MV-4-11 (cell line): ENCODE measurements at regions not wholly inside any gene's neighbourhood (a gene's known extent, or its start where the extent isn't known, plus 50 kb on each side); places are given as distances from the start of the nearest gene placed in this dataset.
A peak's percentile ranks its signal among the peaks of the same experiment; 100 is the strongest.
"Not testable (repeated sequence)": the region's sequence is repeated elsewhere in the genome, so short reads cannot be mapped to it uniquely, and the experiment has no call there.

Experiments
- DNase-seq: peaks from one replicate; lab custom pipeline; 2025; lab: John Stamatoyannopoulos, UW

DNA sequence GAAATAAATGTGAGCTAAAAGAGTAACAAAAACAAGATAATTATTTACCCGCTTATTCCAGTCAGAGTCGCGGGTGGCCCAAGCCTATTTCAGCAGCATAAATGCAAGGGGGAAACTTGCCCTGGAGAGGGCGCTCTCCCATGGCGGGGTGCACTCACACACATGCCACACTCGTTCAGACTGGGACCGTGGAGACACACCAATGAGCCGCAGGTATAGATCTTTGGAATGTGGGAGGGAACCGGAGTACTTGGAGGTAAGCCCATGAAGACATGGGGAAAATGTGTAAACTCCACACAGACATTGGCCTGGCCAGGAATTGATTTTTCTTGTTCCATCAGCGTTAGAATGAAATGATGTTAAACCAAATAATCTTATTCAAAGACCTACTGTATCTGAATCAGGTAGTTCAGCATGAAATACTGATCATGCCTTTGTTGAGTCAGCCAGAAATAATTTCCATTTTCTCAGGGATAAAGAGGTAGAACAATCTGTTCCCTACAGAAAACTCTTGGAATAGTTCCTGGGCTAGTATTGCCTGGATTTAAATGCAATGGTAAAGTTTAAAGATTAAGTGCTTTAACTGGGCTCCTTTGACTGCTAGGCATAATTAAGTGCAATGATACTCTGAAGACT lies 191.5 kb downstream of the MCHR2 start:
- no peak for DNase-seq

DNA sequence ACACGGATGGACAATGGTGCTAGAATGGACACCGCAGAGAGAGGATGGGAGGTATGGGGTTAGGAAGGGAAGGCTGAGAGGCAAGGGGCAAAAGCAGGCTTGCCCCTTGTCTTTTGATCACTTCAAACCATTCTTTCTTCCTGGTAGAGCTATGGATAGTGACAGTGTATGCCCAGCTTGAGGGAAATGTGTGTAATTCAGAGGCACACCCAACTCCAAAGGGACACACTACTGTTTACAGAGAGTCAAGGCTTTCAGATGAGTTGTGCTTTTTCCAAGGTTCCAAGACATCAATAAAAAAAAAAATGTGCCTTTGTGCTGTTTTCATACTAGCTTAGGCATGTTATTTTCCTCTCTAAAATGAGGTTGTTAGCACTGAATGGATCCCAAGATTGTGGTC lies 185.0 kb downstream of the MCHR2 start:
- DNase-seq = no peak

DNA sequence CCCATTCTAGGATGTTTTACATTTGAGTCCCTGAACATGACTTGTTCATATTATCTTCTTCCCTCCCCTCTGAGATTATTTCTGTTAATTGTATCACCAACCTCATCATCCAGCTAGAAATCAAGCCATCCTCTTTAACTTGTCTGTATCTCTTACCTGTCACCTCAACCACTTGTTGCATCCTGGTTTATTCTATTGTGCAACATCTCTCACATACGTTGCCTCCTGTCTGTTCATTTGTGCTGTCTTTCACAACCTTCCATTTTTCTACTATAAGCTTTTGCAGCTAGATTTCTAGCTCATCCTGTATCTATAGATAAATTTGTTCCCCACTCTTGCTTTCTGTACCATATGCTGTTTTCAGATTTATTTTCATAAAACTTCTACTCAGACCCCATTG lies 183.7 kb downstream of the MCHR2 start:
- no peak for DNase-seq

DNA sequence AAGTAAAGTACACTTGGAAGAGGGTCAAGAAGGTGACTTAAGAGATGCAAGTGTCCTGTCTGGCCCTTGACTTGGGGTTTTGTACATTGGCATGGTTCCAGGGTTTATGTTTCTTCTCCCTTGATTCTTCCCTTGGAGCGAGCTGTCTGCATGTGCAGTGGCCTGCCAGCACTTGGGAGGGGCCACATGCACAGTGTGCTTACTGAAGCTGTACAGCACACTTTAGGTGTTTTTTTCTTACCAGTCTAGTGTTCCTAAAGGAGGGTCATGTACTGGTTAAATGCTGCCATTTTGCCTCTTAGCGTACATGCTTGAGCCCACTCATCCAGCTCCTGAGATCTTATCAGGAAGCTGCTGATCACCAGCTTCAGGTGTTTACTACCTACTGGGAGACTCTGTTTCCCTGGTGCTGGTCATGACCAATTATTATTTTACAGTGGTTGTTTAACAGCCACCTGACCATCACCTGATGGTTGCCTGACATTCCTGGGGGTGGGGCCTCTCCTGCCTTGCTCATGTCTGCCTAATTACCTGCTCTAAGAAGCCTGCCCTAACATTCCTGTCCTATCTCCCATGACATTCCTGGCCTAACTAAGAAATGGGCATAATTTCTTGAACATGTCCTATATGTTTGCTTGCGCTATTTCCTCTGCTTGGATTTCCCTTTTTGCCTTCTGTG lies 182.9 kb downstream of the MCHR2 start:
- no peak for DNase-seq

DNA sequence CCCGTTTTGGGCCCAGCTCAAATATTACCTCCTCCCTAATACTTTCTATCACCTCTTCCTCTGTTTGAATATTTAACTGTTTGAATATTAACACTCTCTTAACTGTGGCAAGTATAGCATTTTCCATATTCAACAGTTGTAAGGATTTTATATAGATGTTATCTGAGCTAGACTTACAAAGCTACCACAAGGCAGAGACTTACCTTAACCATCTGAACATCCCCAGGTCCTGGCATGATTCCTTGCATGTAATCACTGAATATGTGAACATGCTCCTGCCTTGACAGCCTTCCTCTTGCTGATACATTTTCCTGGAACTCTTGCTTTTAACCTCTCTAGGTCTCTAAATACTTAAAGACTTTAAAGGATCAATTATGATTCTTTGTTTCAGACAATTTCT lies 182.4 kb downstream of the MCHR2 start:
- no peak for DNase-seq

DNA sequence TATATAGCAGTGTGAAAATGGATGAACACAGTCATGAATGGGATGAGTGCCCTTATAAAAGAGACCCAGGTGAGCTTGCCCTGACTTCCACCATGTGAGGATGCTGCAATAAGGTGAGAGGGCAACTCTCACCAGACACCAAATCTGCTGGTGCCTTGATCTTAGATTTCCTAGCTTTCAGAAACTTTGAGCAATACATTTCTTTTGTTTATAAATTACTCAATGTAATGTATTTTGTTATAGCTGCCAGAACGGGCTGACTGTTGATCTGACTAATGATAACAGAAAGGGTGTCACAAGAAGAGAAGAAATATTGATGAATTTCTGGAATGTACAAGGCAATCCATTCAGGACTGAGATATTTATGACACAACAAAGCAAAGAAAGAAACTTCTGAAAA lies 180.5 kb downstream of the MCHR2 start:
- no peak for DNase-seq

DNA sequence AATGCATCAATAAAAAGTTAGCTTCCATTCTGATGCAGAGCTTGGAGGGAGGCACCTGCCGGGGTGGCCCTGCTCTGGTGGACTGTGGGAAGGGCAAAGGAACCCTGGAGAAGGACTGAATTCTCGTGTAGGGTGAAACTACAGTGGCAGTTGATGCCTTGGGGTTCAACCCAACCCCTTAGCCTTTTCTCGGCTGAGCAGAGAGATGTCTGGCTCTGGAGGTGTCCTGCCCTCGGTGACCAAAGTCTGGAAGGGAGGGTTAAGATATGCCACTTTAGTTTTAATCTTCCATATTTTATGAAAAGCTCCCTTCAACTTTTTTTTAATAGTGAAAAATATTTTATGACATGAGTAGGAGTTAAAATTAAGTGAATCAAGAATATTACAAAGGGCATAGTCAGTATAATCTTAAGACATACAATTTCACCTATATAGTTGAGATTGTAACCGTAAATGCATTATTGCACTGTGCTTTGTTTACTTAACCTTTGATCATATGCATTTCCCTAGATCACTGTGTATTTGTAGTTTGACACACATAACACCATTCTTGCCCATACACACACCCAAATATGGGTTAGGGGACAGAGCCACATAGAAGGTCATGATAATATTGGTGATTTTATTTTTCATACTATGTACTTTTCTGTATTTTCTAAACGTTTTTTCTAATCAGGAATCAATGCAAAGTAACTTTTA lies 179.6 kb downstream of the MCHR2 start:
- DNase-seq = no peak

DNA sequence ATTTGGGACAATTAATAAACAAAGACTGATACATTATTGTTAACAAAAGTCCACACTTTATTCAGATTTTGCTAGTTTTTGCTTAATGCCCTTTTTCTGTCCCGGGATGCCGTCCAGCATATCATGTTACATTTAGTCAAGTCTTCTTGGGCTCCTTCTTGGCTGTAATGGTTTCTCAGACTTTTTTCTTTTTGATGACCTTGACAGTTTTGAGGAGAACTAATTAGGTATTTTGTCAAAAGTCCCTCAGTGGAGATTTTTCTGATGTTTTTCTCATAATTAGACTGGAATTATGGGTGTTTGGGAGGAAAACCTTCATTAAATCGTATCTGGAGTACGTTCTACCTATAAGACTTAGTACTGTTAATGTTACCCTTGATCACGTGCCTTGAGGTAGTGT lies 177.2 kb downstream of the MCHR2 start:
- DNase-seq = no peak

DNA sequence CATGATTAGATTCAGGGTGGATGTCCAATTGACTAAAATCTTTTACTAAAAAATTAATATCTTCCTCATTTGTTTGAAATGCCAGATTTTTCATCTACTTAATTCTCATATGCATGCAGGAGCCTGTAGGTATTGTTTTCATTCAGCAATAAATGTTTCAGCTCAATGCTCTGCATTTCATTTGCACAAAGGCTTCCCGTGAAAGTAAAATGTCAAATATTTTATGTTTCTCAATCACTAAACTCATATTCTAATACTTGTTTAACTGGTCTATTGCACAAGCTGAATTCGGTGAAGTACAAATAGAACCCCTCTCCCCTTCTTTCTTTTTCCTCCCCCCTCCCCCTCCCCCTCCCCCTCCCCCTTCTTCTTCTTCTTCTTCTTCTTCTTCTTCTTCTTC lies 175.9 kb downstream of the MCHR2 start:
- DNase-seq = no peak

DNA sequence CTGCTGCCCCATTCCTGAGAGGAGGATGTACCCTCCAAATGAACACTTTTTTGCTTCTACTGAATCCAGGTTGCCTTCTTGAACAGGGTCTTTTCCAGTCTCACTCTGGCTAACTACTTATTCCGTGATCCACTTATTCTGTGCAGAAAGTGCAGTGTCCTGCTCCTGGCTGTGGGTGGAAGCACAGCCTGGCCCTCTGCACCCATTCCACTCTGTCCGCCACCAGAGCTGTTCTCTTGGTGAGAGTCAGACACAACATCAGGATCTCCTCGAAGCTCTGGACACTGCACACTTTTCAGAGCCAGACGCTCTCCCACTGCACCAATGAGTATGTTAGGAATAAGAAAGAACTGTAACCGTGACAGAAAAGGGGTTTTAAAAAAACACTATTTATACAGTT lies 174.2 kb downstream of the MCHR2 start:
- no peak for DNase-seq

DNA sequence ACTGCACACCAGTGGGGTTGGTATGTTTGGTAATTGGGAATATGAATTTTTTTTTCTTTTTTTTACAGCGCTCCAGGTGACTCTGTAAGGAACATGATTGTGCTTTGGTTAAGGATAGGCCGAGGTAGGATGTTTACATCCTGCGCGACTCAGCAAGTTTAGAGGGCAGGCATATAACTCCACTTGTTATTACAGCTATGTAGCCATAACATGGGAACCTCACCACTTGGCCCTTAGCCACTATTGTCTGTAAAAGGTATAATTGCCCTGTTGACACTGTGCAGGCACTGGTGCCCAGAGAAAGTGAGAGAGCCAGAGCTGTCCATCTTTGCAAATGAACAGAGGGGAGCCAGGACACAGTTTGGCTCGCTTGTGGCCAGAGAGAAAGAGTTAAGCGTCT lies 172.9 kb downstream of the MCHR2 start:
- DNase-seq = no peak

DNA sequence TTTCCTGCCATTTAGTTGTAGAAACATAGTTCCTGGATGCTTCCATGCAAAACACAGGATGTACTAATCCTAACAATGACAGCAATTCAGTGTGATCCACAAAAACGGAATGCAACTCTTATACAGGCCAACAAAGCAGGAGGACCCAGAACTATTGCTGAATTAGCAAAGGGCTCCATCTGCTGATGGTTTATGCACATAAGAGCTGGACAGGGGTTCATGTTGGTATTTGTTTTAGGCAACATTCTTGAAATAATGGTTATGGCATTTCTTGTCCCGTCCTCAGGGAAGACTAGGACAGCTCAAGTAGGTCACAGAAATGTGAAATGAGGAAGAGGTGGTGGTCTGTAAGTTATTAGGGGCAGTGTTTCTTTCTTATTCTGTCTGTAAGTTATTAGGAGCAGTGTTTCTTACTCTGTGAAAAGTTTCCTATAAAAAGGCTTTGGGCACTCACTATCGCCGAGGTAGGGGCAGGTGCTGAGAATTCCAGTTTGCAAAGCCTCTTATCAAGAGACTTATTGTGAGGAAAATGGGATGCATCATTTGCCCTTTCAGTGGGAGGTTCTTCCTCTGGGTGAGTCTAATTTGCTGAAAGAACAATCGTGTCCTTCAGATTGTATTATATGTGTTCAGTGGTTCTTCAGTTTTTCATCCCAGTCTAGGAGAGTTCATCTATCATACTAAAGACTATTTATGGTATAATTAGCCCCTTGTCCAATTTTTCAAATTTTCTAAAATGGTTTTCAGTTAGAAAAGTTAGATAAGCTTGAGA lies 171.1 kb downstream of the MCHR2 start:
- DNase-seq = peak; percentile 1

DNA sequence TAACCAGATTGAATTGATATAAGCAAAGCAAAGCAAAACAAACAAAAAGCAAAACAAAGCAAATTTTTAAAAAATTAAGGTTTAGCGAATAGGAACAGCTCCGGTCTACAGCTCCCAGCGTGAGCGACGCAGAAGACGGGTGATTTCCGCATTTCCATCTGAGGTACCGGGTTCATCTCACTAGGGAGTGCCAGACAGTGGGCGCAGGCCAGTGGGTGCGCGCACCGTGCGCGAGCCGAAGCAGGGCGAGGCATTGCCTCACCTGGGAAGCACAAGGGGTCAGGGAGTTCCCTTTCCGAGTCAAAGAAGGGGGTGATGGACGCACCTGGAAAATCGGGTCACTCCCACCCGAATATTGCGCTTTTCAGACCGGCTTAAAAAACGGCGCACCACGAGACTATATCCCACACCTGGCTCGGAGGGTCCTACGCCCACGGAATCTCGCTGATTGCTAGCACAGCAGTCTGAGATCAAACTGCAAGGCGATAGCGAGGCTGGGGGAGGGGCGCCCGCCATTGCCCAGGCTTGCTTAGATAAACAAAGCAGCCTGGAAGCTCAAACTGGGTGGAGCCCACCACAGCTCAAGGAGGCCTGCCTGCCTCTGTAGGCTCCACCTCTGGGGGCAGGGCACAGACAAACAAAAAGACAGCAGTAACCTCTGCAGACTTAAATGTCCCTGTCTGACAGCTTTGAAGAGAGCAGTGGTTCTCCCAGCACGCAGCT lies 170.3 kb downstream of the MCHR2 start:
- not testable (repeated sequence) for DNase-seq

DNA sequence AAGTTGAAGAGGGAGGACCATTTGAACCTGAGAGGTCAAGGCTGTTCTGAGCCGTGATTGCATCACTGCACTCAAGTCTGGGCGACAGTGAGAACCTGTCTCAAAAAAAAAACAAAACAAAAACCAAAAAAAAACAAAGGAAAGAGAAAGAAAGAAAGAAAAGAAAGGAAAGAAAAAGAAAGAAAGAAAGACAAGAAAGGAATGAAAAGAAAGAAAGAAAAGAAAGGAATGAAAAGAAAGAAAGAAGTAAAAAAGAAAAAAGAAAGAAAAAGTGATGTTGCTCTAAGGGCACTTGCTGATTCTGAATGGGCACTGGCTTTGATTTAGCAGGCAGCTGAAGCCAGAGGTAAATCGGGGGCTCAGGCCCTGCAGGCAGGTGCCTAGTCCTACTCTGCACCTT lies 161.0 kb downstream of the MCHR2 start:
- DNase-seq = no peak

DNA sequence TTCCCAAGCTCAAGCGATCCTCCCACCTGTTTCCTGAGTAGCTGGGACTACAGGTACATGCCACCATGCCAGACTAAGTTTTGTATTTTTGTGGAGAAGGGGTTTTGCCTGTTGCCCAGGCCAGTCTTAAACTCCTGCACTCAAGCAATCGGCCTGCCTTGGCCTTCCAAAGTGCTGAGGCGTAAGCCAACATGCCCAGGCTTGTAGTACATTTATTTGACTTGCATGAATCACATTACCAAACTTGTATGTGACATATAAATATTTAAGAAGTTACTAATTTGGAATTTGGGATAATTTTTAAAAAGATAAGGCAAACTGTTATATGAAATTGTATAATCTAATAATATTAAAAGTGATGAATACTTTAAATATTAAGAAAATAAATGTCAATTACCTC lies 157.6 kb downstream of the MCHR2 start:
- DNase-seq = no peak

DNA sequence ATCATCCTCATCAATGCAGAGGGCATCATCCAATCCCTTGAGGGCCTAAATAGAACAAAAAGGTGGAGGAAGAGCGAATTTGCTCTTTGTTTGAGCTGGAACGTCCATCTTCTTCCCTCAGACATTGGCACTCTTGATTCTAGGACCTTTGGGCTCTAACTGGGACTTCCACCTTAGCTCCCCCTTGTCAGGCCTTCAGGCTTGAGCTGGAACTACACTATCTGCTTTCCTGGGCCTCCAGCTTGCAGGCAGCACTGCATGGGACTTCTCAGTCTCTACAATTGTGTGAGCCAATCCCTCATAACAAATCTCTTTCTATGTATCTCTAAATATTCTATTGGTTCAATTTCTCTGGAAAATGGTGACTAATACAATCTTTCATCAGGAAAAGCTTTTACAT lies 155.4 kb downstream of the MCHR2 start:
- DNase-seq = no peak

DNA sequence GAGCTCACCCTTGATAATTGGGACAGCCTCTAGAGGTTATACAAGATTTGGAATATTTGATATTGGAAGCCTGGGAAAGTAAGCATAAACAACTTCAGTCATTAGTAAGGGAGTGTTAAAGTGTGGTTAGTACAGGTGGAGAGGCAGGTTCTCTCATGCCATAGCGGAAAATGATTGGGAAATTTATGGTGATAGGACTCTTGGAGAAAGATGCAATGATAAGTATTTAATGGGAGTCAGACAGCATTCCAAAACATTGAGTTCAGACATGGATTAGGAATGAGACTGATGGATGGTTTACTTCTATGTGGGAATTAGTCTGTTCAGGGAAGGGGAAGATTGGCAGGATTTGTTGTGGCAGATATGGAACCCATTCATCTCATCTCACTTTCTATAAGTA lies 152.7 kb downstream of the MCHR2 start:
- DNase-seq = no peak

DNA sequence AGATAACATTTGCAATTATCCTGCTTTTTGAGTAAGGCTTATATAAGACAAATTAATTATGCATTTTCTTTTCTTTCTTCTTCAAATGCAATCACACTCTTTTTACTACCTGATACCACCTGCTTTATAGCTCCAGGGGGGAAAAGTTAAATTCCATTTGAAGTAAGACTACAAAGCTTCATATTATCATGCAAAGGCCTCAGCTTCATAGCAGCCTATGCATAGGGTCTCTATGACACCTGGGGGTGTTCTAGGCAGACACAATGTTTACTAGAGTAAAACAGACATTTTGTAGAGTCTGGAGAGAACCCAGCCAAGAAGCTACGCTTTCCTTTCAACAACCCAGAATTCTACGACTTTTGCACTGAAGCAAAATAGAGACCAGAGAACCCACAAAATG lies 148.0 kb downstream of the MCHR2 start:
- no peak for DNase-seq

DNA sequence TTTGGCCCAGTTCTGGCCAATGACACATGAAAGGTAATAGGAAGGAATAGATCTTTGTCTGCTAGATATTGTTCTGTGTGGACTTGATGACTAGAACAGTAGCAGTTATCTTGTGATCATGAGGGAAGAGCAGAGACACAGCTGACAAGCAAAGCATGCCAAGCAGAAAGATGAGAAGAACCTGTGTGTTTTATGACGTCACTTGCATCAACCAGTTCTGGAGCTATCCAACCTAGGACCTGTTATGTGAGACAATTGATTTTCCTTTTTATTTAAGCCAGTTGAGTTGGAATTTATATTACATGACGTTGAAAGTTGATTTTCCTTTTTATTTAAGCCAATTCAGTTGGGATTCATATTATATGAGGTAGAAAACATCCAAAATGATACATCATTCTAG lies 143.2 kb downstream of the MCHR2 start:
- DNase-seq = no peak

DNA sequence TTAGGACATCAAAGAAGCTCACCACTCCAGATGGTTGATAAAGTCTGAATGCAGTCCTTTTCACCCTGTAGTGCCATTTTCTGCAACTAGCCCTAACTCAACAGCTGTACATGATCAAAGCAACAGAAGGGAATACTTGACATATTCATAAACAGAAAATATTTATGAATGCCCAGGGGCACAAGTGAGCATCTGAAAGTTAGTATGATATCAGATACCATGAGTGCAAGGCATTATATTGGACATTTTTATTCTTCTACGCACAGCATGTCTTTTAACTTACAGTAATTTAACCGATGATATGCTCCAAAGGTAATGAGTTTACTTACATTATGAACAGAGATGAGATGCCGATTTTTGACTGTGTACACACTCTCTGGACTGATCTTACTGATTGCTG lies 142.0 kb downstream of the MCHR2 start:
- no peak for DNase-seq

DNA sequence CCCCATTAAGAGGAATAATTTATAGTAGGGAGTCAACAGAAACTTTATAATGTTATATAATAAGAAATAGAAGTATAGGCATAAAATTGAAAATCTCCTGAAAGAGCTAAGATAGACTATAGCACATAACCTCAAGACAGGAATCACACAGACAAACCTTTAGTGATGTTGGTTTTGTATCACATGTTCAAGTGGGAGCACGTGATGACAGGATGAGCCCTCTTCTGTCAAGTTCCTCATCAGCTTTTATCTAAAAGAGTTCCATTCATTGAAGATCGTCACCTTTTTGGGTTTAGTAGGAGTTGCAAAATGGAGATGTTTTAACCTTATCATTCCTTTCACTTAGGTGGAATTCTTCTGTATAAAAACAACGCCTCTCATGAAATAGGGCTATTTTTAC lies 127.0 kb downstream of the MCHR2 start:
- DNase-seq = no peak

DNA sequence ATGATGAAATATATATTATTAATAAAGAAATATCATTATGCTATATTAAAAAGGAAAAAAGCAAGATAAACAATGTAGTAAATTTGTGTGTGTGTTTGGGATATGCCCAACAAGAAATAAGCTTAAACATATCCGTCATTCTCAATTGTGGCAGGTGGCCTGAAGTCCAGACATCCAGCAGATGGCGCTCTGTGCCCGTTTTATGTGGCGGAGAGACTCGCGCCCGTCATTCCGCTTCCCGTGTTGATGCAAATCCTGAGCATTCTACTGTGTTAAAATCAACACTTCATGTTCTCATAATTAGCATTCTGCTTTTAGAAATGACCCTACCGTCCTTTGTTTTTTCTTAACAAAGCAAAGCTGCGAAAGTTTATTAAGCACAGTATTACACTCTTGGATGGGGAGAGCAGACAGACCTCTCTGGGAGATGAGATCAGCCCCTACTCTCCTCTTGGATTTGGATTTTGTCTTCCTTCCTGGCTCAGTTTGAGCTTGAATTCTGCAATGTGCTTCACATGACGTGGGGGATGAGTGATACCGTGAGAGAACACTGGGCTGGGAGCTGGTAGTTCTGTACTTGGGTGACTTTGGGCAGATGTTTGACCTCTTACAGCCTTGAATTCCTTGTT lies 125.8 kb downstream of the MCHR2 start:
- DNase-seq = peak; percentile 30
